HL-60 (cell line): ENCODE measurements at regions not wholly inside any gene's neighbourhood (a gene's known extent, or its start where the extent isn't known, plus 50 kb on each side); places are given as distances from the start of the nearest gene placed in this dataset.

Experiments
- POLR2AphosphoS5 ChIP-seq: IDR thresholded peaks from 2 replicates; pipeline ENCODE4 v1.6.1; 2012; ENCODE audit warnings: low read depth
- TF ChIP-seq, protein P1 (sequence below): IDR thresholded peaks from one replicate; pipeline ENCODE4 v1.5.1; 2011; ENCODE audit warnings: low read length, control low read depth, inconsistent platforms; ENCODE audit not compliant: insufficient read depth
- TF ChIP-seq, protein P2 (sequence below): IDR thresholded peaks from 2 replicates; pipeline ENCODE4 v1.6.1; 2012; ENCODE audit warnings: low read depth; ENCODE audit not compliant: insufficient replicate concordance

DNA sequence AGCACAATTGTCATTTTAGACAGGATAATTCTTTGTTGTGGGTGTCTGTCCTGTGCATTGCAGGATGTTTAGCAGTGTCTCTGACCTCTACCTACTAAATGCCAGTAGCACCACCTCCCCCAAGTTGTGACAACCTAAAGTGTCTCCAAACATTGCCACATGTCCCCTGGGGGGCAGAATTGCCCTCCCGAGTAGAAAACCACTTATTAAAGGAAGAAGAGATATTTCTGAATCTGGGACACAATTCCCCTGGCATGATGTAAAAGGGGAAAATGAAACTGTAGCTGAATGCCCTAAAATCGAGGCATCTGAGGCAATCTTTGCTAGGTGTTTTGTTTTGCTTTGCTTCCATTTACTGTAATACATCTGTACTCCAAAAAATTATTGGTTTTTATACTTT lies 116.8 kb upstream of the NAP1L1 start:
- TF ChIP-seq, protein P1, sequence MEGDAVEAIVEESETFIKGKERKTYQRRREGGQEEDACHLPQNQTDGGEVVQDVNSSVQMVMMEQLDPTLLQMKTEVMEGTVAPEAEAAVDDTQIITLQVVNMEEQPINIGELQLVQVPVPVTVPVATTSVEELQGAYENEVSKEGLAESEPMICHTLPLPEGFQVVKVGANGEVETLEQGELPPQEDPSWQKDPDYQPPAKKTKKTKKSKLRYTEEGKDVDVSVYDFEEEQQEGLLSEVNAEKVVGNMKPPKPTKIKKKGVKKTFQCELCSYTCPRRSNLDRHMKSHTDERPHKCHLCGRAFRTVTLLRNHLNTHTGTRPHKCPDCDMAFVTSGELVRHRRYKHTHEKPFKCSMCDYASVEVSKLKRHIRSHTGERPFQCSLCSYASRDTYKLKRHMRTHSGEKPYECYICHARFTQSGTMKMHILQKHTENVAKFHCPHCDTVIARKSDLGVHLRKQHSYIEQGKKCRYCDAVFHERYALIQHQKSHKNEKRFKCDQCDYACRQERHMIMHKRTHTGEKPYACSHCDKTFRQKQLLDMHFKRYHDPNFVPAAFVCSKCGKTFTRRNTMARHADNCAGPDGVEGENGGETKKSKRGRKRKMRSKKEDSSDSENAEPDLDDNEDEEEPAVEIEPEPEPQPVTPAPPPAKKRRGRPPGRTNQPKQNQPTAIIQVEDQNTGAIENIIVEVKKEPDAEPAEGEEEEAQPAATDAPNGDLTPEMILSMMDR, result no peak
- no peak for TF ChIP-seq POLR2AphosphoS5
- TF ChIP-seq, protein P2, sequence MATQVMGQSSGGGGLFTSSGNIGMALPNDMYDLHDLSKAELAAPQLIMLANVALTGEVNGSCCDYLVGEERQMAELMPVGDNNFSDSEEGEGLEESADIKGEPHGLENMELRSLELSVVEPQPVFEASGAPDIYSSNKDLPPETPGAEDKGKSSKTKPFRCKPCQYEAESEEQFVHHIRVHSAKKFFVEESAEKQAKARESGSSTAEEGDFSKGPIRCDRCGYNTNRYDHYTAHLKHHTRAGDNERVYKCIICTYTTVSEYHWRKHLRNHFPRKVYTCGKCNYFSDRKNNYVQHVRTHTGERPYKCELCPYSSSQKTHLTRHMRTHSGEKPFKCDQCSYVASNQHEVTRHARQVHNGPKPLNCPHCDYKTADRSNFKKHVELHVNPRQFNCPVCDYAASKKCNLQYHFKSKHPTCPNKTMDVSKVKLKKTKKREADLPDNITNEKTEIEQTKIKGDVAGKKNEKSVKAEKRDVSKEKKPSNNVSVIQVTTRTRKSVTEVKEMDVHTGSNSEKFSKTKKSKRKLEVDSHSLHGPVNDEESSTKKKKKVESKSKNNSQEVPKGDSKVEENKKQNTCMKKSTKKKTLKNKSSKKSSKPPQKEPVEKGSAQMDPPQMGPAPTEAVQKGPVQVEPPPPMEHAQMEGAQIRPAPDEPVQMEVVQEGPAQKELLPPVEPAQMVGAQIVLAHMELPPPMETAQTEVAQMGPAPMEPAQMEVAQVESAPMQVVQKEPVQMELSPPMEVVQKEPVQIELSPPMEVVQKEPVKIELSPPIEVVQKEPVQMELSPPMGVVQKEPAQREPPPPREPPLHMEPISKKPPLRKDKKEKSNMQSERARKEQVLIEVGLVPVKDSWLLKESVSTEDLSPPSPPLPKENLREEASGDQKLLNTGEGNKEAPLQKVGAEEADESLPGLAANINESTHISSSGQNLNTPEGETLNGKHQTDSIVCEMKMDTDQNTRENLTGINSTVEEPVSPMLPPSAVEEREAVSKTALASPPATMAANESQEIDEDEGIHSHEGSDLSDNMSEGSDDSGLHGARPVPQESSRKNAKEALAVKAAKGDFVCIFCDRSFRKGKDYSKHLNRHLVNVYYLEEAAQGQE, result no peak
